Small intestine (tissue), 7 donors: ENCODE measurements at regions not wholly inside any gene's neighbourhood (a gene's known extent, or its start where the extent isn't known, plus 50 kb on each side); places are given as distances from the start of the nearest gene placed in this dataset.

Experiments
- DNase-seq, 2 donors: peaks; one replicate each; pipeline versions ENCODE4 v3.0.0 to v3.0.0-alpha.2; 2013
- FAIRE-seq: peaks from 2 replicates; lab custom pipeline; 2012; peaks lifted over from hg19 to GRCh38; lab: Jason Lieb, UNC
- H3K27ac ChIP-seq, 3 donors: one replicate each; pipeline ENCODE4 v1.5.1; 2013; ENCODE audit warnings: low read length in 2 of 3, mild to moderate bottlenecking in 2 of 3, control low read depth in 1 of 3, inconsistent platforms in 1 of 3, low read depth in 1 of 3, moderate library complexity in 1 of 3
- H3K27me3 ChIP-seq, 3 donors: one replicate each; pipeline ENCODE4 v1.6.1; 2013; ENCODE audit warnings: low read length in 3 of 3, inconsistent platforms in 1 of 3; ENCODE audit not compliant: control insufficient read depth in 3 of 3, insufficient read depth in 3 of 3
- H3K36me3 ChIP-seq, 3 donors: one replicate each; pipeline ENCODE4 v1.6.1; 2013; ENCODE audit warnings: low read length in 3 of 3, inconsistent platforms in 1 of 3, low read depth in 1 of 3, mild to moderate bottlenecking in 1 of 3, moderate library complexity in 1 of 3; ENCODE audit not compliant: control insufficient read depth in 3 of 3, insufficient read depth in 2 of 3
- H3K4me1 ChIP-seq, 3 donors: one replicate each; pipeline ENCODE4 v1.6.1; 2013; ENCODE audit warnings: low read length in 2 of 3, inconsistent platforms in 1 of 3, low read depth in 1 of 3, mild to moderate bottlenecking in 1 of 3, moderate library complexity in 1 of 3; ENCODE audit not compliant: control insufficient read depth in 3 of 3, insufficient read depth in 2 of 3
- H3K4me3 ChIP-seq, 3 donors: one replicate each; pipeline ENCODE4 v1.5.1; 2013; ENCODE audit warnings: low read length in 3 of 3, control low read depth in 1 of 3, inconsistent platforms in 1 of 3, low read depth in 1 of 3, mild to moderate bottlenecking in 1 of 3, moderate library complexity in 1 of 3
- H3K9me3 ChIP-seq, 2 donors: one replicate each; pipeline ENCODE4 v1.6.1; 2013; ENCODE audit warnings: low read depth in 1 of 2, low read length in 1 of 2; ENCODE audit not compliant: control insufficient read depth in 2 of 2, insufficient read depth in 1 of 2
- WGBS, 3 donors: extraction: QIAGEN DNeasy Blood & Tissue Kit; methylation state at CpG; one replicate each; pipeline ENCODE4 v1.1.7; 2013; 5-methylcytosine and 5-hydroxymethylcytosine counted together
- donor health status: healthy with polysubstance abuse.
- donor health status: control.
- donor health status: control.
- donor health status: Bipolar disorder and iron deficiency.
- donor health status: healthy.

GRCh38 chr14:84401631-84402030 lies 1128.3 kb upstream of the FLRT2 start:
- H3K4me3 ChIP-seq = no peak overlapping the region
- DNase-seq (no peak), FAIRE-seq (no peak)
- no peaks in the 10 kb centered on the region for H3K36me3 ChIP-seq
- H3K9me3 ChIP-seq = peaks cover 2 to 8% of the 10 kb centered on the region in 2 donors
- H3K4me1 ChIP-seq = no peaks in the 10 kb centered on the region
- 55 to 73% (median 58%) methylated on average over 3 of the region's 3 CpGs for WGBS, 3 donors
- H3K27ac ChIP-seq = no peak overlapping the region
- H3K27me3 ChIP-seq = no peaks in the 10 kb centered on the region

- H3K4me3 ChIP-seq = no peak overlapping the region
- no peaks in the 10 kb centered on the region for H3K4me1 ChIP-seq
- H3K9me3 ChIP-seq = peaks cover 2 to 4% of the 10 kb centered on the region in 2 donors
- FAIRE-seq (no peak), DNase-seq (no peak)
- 29 to 69% (median 35%) methylated on average over 2 of the region's 2 CpGs for WGBS, 3 donors
- no peak overlapping the region for H3K27ac ChIP-seq
- no peaks in the 10 kb centered on the region for H3K27me3 ChIP-seq
- H3K36me3 ChIP-seq = no peaks in the 10 kb centered on the region
Measured at GRCh38 chr14:84403585-84403984, 1126.4 kb upstream of the FLRT2 start.

- Histone ChIP-seq H3K4me3 (no peak overlapping the region), H3K36me3 (no peaks in the 10 kb centered on the region), H3K27ac (no peak overlapping the region), H3K27me3 (no peaks in the 10 kb centered on the region), H3K4me1 (no peaks in the 10 kb centered on the region), H3K9me3 (peaks cover 2% of the 10 kb centered on the region in 2 donors)
- 91 to 94% (median 94%) methylated on average over 3 of the region's 3 CpGs for WGBS, 3 donors
- FAIRE-seq = no peak
- DNase-seq = no peak
Measured at GRCh38 chr14:84404246-84404645, 1125.7 kb upstream of the FLRT2 start.

GRCh38 chr14:84409435-84409834 lies 1120.5 kb upstream of the FLRT2 start:
- no peak overlapping the region for H3K4me3 ChIP-seq

GRCh38 chr14:84410344-84410743 lies 1119.6 kb upstream of the FLRT2 start:
- Histone ChIP-seq H3K27me3 (no peaks in the 10 kb centered on the region), H3K27ac (no peak overlapping the region), H3K36me3 (no peaks in the 10 kb centered on the region), H3K4me3 (no peak overlapping the region), H3K9me3 (peaks cover 0 to 3% of the 10 kb centered on the region in 2 donors), H3K4me1 (no peaks in the 10 kb centered on the region)
- FAIRE-seq (no peak), DNase-seq (no peak)
- 64 to 82% (median 77%) methylated on average over 3 of the region's 3 CpGs for WGBS, 3 donors

More at GRCh38 chr14:84409435-84409834, 1120.5 kb upstream of the FLRT2 start:
- 56 to 72% (median 58%) methylated on average over 3 of the region's 3 CpGs for WGBS, 3 donors
- Histone ChIP-seq H3K27me3 (no peaks in the 10 kb centered on the region), H3K4me1 (no peaks in the 10 kb centered on the region), H3K9me3 (peaks cover 0 to 3% of the 10 kb centered on the region in 2 donors), H3K27ac (no peak overlapping the region), H3K36me3 (no peaks in the 10 kb centered on the region)
- DNase-seq (no peak), FAIRE-seq (no peak)

GRCh38 chr14:84420221-84420620 lies 1109.7 kb upstream of the FLRT2 start:
- FAIRE-seq (no peak), DNase-seq (no peak)
- WGBS, 3 donors = 61 to 83% (median 78%) methylated on average over 2 of the region's 2 CpGs
- Histone ChIP-seq H3K9me3 (peaks cover 0 to 6% of the 10 kb centered on the region in 2 donors), H3K27me3 (no peaks in the 10 kb centered on the region), H3K4me1 (no peaks in the 10 kb centered on the region), H3K36me3 (no peaks in the 10 kb centered on the region), H3K27ac (no peak overlapping the region), H3K4me3 (no peak overlapping the region)

GRCh38 chr14:84421621-84422020 lies 1108.3 kb upstream of the FLRT2 start:
- Histone ChIP-seq H3K27ac (no peak overlapping the region), H3K36me3 (no peaks in the 10 kb centered on the region), H3K4me1 (no peaks in the 10 kb centered on the region), H3K27me3 (no peaks in the 10 kb centered on the region), H3K9me3 (peaks cover 0 to 6% of the 10 kb centered on the region in 2 donors), H3K4me3 (no peak overlapping the region)
- FAIRE-seq (no peak), DNase-seq (no peak)

GRCh38 chr14:84425968-84426367 lies 1104.0 kb upstream of the FLRT2 start:
- no peak overlapping the region for H3K27ac ChIP-seq
- WGBS, 3 donors = 74 to 79% (median 75%) methylated on average over 2 of the region's 2 CpGs
- H3K4me1 ChIP-seq = no peaks in the 10 kb centered on the region
- H3K4me3 ChIP-seq = no peak overlapping the region
- DNase-seq (no peak), FAIRE-seq (no peak)
- H3K9me3 ChIP-seq = no peaks in the 10 kb centered on the region
- H3K27me3 ChIP-seq = no peaks in the 10 kb centered on the region
- no peaks in the 10 kb centered on the region for H3K36me3 ChIP-seq

- no peak overlapping the region for H3K27ac ChIP-seq
- FAIRE-seq (no peak), DNase-seq (no peak)
- no peaks in the 10 kb centered on the region for H3K36me3 ChIP-seq
- H3K4me1 ChIP-seq = no peaks in the 10 kb centered on the region
- H3K9me3 ChIP-seq = no peaks in the 10 kb centered on the region
- H3K27me3 ChIP-seq = no peaks in the 10 kb centered on the region
- H3K4me3 ChIP-seq = no peak overlapping the region
Measured at GRCh38 chr14:84432676-84433075, 1097.3 kb upstream of the FLRT2 start.
